BE2C (cell line): ENCODE measurements at regions not wholly inside any gene's neighbourhood (a gene's known extent, or its start where the extent isn't known, plus 50 kb on each side); places are given as distances from the start of the nearest gene placed in this dataset.

ENCODE experiments used
- DNase-seq: peaks from one replicate; pipeline ENCODE4 v3.0.0-alpha.2; 2020
- H3K27me3 ChIP-seq: fragments of 250-450 bp; sonication (Bioruptor Pico); 2 replicates; pipeline ENCODE4 v1.5.1; 2020; ENCODE audit warnings: mild to moderate bottlenecking
- H3K36me3 ChIP-seq: fragments of 250-450 bp; sonication (Bioruptor Pico); 2 replicates; pipeline ENCODE4 v1.5.1; 2020; ENCODE audit warnings: mild to moderate bottlenecking
- H3K4me1 ChIP-seq: fragments of 250-450 bp; sonication (Bioruptor Pico); 2 replicates; pipeline ENCODE4 v1.5.1; 2020
- H3K4me3 ChIP-seq: 2 replicates; pipeline ENCODE4 v1.5.1; 2011; ENCODE audit warnings: low read depth, low read length
- H3K9me3 ChIP-seq: fragments of 250-450 bp; sonication (Bioruptor Pico); 2 replicates; pipeline ENCODE4 v1.5.1; 2020
- CTCF ChIP-seq: IDR thresholded peaks from 2 replicates; pipeline ENCODE4 v1.5.1; 2012; ENCODE audit warnings: mild to moderate bottlenecking, low read depth, low read length

- Histone ChIP-seq H3K36me3 (no peaks in the 10 kb centered on the region), H3K4me3 (no peak overlapping the region), H3K9me3 (no peaks in the 10 kb centered on the region), H3K4me1 (no peaks in the 10 kb centered on the region), H3K27me3 (no peaks in the 10 kb centered on the region)
- no peak for TF ChIP-seq CTCF
- no peak for DNase-seq
These were observed 61.4 kb downstream of the NXNL2 start for GRCh38 chr9:88596376-88596775.

- Histone ChIP-seq H3K36me3 (no peaks in the 10 kb centered on the region), H3K4me1 (peaks cover 14% of the 10 kb centered on the region), H3K27me3 (no peaks in the 10 kb centered on the region), H3K9me3 (no peaks in the 10 kb centered on the region), H3K4me3 (no peak overlapping the region)
- DNase-seq, result no peak
- no peak for TF ChIP-seq CTCF
These were observed 70.0 kb downstream of the NXNL2 start for GRCh38 chr9:88604836-88605511.

- H3K27me3 ChIP-seq, result no peaks in the 10 kb centered on the region
- TF ChIP-seq CTCF, result no peak
- DNase-seq, result no peak
- no peaks in the 10 kb centered on the region for H3K36me3 ChIP-seq
- peaks cover 14% of the 10 kb centered on the region for H3K4me1 ChIP-seq
- H3K9me3 ChIP-seq, result no peaks in the 10 kb centered on the region
- no peak overlapping the region for H3K4me3 ChIP-seq
These were observed 70.8 kb downstream of the NXNL2 start for GRCh38 chr9:88605512-88606362.

GRCh38 chr9:88614359-88614758 lies 79.4 kb downstream of the NXNL2 start:
- no peaks in the 10 kb centered on the region for H3K27me3 ChIP-seq
- no peak for DNase-seq
- peaks cover 3% of the 10 kb centered on the region; the same call in 1 of the 2 replicates for H3K9me3 ChIP-seq
- H3K36me3 ChIP-seq, result no peaks in the 10 kb centered on the region
- H3K4me1 ChIP-seq, result no peaks in the 10 kb centered on the region
- no peak overlapping the region for H3K4me3 ChIP-seq
- TF ChIP-seq CTCF, result no peak

GRCh38 chr9:88623698-88624097 lies 88.7 kb downstream of the NXNL2 start:
- TF ChIP-seq CTCF, result no peak
- no peak for DNase-seq
- Histone ChIP-seq H3K4me1 (no peaks in the 10 kb centered on the region), H3K27me3 (no peaks in the 10 kb centered on the region), H3K9me3 (no peaks in the 10 kb centered on the region), H3K4me3 (no peak overlapping the region), H3K36me3 (no peaks in the 10 kb centered on the region)

- no peak for TF ChIP-seq CTCF
- Histone ChIP-seq H3K27me3 (no peaks in the 10 kb centered on the region), H3K4me1 (no peaks in the 10 kb centered on the region), H3K4me3 (no peak overlapping the region), H3K9me3 (no peaks in the 10 kb centered on the region), H3K36me3 (no peaks in the 10 kb centered on the region)
- DNase-seq, result no peak
These were observed 93.1 kb downstream of the NXNL2 start for GRCh38 chr9:88628114-88628513.
